ENCODE measurements at regions not wholly inside any gene's neighbourhood (a gene's known extent, or its start where the extent isn't known, plus 50 kb on each side); places are given as distances from the start of the nearest gene placed in this dataset.

DNA sequence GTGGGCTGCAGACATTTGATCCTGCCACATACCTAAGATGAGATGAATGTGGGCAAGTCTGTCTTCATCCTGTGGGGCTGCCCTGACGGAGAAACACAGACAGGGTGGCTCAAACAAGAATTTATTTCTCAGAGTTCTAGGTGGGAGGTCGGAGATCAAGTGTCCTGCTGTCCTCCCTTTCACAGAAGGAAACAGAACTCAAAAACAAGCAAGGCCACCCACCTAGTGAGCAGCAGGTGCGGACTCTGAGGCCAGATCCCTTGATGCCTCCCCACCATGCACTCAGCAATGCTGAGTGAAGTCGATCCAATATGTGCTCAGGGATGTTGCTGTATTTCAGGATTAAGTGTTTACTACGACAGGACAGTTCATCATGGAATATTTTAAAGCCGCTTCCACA, 63.0 kb upstream of the SNTG2 start (continued):
- TF ChIP-seq, protein P1, sequence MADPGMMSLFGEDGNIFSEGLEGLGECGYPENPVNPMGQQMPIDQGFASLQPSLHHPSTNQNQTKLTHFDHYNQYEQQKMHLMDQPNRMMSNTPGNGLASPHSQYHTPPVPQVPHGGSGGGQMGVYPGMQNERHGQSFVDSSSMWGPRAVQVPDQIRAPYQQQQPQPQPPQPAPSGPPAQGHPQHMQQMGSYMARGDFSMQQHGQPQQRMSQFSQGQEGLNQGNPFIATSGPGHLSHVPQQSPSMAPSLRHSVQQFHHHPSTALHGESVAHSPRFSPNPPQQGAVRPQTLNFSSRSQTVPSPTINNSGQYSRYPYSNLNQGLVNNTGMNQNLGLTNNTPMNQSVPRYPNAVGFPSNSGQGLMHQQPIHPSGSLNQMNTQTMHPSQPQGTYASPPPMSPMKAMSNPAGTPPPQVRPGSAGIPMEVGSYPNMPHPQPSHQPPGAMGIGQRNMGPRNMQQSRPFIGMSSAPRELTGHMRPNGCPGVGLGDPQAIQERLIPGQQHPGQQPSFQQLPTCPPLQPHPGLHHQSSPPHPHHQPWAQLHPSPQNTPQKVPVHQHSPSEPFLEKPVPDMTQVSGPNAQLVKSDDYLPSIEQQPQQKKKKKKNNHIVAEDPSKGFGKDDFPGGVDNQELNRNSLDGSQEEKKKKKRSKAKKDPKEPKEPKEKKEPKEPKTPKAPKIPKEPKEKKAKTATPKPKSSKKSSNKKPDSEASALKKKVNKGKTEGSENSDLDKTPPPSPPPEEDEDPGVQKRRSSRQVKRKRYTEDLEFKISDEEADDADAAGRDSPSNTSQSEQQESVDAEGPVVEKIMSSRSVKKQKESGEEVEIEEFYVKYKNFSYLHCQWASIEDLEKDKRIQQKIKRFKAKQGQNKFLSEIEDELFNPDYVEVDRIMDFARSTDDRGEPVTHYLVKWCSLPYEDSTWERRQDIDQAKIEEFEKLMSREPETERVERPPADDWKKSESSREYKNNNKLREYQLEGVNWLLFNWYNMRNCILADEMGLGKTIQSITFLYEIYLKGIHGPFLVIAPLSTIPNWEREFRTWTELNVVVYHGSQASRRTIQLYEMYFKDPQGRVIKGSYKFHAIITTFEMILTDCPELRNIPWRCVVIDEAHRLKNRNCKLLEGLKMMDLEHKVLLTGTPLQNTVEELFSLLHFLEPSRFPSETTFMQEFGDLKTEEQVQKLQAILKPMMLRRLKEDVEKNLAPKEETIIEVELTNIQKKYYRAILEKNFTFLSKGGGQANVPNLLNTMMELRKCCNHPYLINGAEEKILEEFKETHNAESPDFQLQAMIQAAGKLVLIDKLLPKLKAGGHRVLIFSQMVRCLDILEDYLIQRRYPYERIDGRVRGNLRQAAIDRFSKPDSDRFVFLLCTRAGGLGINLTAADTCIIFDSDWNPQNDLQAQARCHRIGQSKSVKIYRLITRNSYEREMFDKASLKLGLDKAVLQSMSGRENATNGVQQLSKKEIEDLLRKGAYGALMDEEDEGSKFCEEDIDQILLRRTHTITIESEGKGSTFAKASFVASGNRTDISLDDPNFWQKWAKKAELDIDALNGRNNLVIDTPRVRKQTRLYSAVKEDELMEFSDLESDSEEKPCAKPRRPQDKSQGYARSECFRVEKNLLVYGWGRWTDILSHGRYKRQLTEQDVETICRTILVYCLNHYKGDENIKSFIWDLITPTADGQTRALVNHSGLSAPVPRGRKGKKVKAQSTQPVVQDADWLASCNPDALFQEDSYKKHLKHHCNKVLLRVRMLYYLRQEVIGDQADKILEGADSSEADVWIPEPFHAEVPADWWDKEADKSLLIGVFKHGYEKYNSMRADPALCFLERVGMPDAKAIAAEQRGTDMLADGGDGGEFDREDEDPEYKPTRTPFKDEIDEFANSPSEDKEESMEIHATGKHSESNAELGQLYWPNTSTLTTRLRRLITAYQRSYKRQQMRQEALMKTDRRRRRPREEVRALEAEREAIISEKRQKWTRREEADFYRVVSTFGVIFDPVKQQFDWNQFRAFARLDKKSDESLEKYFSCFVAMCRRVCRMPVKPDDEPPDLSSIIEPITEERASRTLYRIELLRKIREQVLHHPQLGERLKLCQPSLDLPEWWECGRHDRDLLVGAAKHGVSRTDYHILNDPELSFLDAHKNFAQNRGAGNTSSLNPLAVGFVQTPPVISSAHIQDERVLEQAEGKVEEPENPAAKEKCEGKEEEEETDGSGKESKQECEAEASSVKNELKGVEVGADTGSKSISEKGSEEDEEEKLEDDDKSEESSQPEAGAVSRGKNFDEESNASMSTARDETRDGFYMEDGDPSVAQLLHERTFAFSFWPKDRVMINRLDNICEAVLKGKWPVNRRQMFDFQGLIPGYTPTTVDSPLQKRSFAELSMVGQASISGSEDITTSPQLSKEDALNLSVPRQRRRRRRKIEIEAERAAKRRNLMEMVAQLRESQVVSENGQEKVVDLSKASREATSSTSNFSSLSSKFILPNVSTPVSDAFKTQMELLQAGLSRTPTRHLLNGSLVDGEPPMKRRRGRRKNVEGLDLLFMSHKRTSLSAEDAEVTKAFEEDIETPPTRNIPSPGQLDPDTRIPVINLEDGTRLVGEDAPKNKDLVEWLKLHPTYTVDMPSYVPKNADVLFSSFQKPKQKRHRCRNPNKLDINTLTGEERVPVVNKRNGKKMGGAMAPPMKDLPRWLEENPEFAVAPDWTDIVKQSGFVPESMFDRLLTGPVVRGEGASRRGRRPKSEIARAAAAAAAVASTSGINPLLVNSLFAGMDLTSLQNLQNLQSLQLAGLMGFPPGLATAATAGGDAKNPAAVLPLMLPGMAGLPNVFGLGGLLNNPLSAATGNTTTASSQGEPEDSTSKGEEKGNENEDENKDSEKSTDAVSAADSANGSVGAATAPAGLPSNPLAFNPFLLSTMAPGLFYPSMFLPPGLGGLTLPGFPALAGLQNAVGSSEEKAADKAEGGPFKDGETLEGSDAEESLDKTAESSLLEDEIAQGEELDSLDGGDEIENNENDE (IDR thresholded peaks at IDR 0.05; ENCODE audit: insufficient replicate concordance, low read length): no peak
- TF ChIP-seq CEBPB (IDR thresholded peaks at IDR 0.05; ENCODE audit: low read depth, low read length): no peak
- TF ChIP-seq SRF (IDR thresholded peaks at IDR 0.05; ENCODE audit: low read depth, low read length): no peak
- no peak for TF ChIP-seq ASH2L (IDR thresholded peaks at IDR 0.05; ENCODE audit: low read length)
